ENCODE measurements at regions not wholly inside any gene's neighbourhood (a gene's known extent, or its start where the extent isn't known, plus 50 kb on each side); places are given as distances from the start of the nearest gene placed in this dataset.

- DNase-seq (ENCODE audit: low read depth), result no peak
- no peak for TF ChIP-seq CTCF (IDR thresholded peaks at IDR 0.05; ENCODE audit: control insufficient read depth, extremely low read depth, insufficient read depth)
Observed at GRCh38 chr2:121911036-121911435, 155.6 kb downstream of the TSN start.

GRCh38 chr2:121917143-121917542 is 161.7 kb downstream of the TSN start:
- no peak overlapping the region for H3K4me3 ChIP-seq (ENCODE audit: low read depth, low read length)
- no peak for TF ChIP-seq CTCF (IDR thresholded peaks at IDR 0.05; ENCODE audit: control insufficient read depth, extremely low read depth, insufficient read depth)
- no peak for DNase-seq (ENCODE audit: low read depth)

More at GRCh38 chr2:121911036-121911435, 155.6 kb downstream of the TSN start:
- H3K4me3 ChIP-seq (ENCODE audit: low read depth, low read length), result no peak overlapping the region

GRCh38 chr2:121918231-121918630 is 162.8 kb downstream of the TSN start:
- no peak for DNase-seq (ENCODE audit: low read depth)
- no peak for TF ChIP-seq CTCF (IDR thresholded peaks at IDR 0.05; ENCODE audit: control insufficient read depth, extremely low read depth, insufficient read depth)
- H3K4me3 ChIP-seq (ENCODE audit: low read depth, low read length), result no peak overlapping the region

- no peak overlapping the region for H3K4me3 ChIP-seq (ENCODE audit: low read depth, low read length)
- TF ChIP-seq CTCF (IDR thresholded peaks at IDR 0.05; ENCODE audit: control insufficient read depth, extremely low read depth, insufficient read depth), result no peak
- no peak for DNase-seq (ENCODE audit: low read depth)
Observed at GRCh38 chr2:121919803-121920202, 164.4 kb downstream of the TSN start.

- TF ChIP-seq CTCF (IDR thresholded peaks at IDR 0.05; ENCODE audit: control insufficient read depth, extremely low read depth, insufficient read depth), result no peak
Observed at GRCh38 chr2:121925466-121925865, 170.0 kb downstream of the TSN start.

GRCh38 chr2:121943285-121943684 is 187.8 kb downstream of the TSN start:
- no peak for TF ChIP-seq CTCF (IDR thresholded peaks at IDR 0.05; ENCODE audit: control insufficient read depth, extremely low read depth, insufficient read depth)
- DNase-seq (ENCODE audit: low read depth), result no peak
- no peak overlapping the region for H3K4me3 ChIP-seq (ENCODE audit: low read depth, low read length)

More at GRCh38 chr2:121925466-121925865, 170.0 kb downstream of the TSN start:
- no peak overlapping the region for H3K4me3 ChIP-seq (ENCODE audit: low read depth, low read length)
- DNase-seq (ENCODE audit: low read depth), result no peak

GRCh38 chr2:121944072-121944831 is 188.8 kb downstream of the TSN start:
- no peak for DNase-seq (ENCODE audit: low read depth)
- TF ChIP-seq CTCF (IDR thresholded peaks at IDR 0.05; ENCODE audit: control insufficient read depth, extremely low read depth, insufficient read depth), result no peak
- H3K4me3 ChIP-seq (ENCODE audit: low read depth, low read length), result no peak overlapping the region

Measured in LNCaP clone FGC (cell line).